Endothelial cell (in vitro differentiated cells): ENCODE measurements at regions not wholly inside any gene's neighbourhood (a gene's known extent, or its start where the extent isn't known, plus 50 kb on each side); places are given as distances from the start of the nearest gene placed in this dataset.

Experiments
- DNase-seq: peaks from one replicate; pipeline ENCODE4 v3.0.0; 2021; ENCODE audit warnings: low spot score
- H3K27ac Mint-ChIP-seq: one replicate; pipeline ENCODE4 v1.8.0; 2021; ENCODE audit warnings: mixed read lengths, inconsistent platforms; ENCODE audit not compliant: unreplicated experiment
- H3K27me3 Mint-ChIP-seq: one replicate; pipeline ENCODE4 v1.8.0; 2021; ENCODE audit warnings: mild to moderate bottlenecking, moderate library complexity, mixed read lengths, inconsistent platforms; ENCODE audit not compliant: unreplicated experiment
- H3K36me3 Mint-ChIP-seq: one replicate; pipeline ENCODE4 v1.8.0; 2021; ENCODE audit warnings: mild to moderate bottlenecking, low read depth, mixed read lengths, inconsistent platforms; ENCODE audit not compliant: unreplicated experiment
- H3K4me1 Mint-ChIP-seq: one replicate; pipeline ENCODE4 v1.8.0; 2021; ENCODE audit warnings: mild to moderate bottlenecking, mixed read lengths, inconsistent platforms; ENCODE audit not compliant: unreplicated experiment
- H3K4me3 Mint-ChIP-seq: one replicate; pipeline ENCODE4 v1.8.0; 2021; ENCODE audit warnings: mild to moderate bottlenecking, mixed read lengths, inconsistent platforms; ENCODE audit not compliant: unreplicated experiment
- H3K9me3 Mint-ChIP-seq: one replicate; pipeline ENCODE4 v1.8.0; 2021; ENCODE audit warnings: mixed read lengths, inconsistent platforms; ENCODE audit not compliant: unreplicated experiment
- CTCF ChIP-seq: fragments of 200-600 bp; sonication (generic); IDR thresholded peaks from one replicate; pipeline ENCODE4 v1.5.0; 2021; ENCODE audit warnings: antibody characterized with exemption; ENCODE audit not compliant: unreplicated experiment

- Mint-ChIP-seq H3K27ac (no peak overlapping the region), H3K4me3 (no peak overlapping the region), H3K27me3 (peaks cover 3% of the 10 kb centered on the region), H3K9me3 (no peaks in the 10 kb centered on the region), H3K36me3 (no peaks in the 10 kb centered on the region), H3K4me1 (no peaks in the 10 kb centered on the region)
- no peak for TF ChIP-seq CTCF
- no peak for DNase-seq
Measured at GRCh38 chr1:113185463-113186104, 112.6 kb downstream of the LRIG2 start.

- no peak for DNase-seq
- peaks cover 4% of the 10 kb centered on the region for H3K4me1 Mint-ChIP-seq
- H3K27me3 Mint-ChIP-seq, result peaks cover 4% of the 10 kb centered on the region
- no peak overlapping the region for H3K27ac Mint-ChIP-seq
- TF ChIP-seq CTCF, result no peak
- H3K9me3 Mint-ChIP-seq, result no peaks in the 10 kb centered on the region
- H3K4me3 Mint-ChIP-seq, result no peak overlapping the region
- H3K36me3 Mint-ChIP-seq, result peaks cover 8% of the 10 kb centered on the region
Measured at GRCh38 chr1:113190078-113190477, 117.1 kb downstream of the LRIG2 start.

GRCh38 chr1:113190930-113191329, 117.9 kb downstream of the LRIG2 start:
- no peak for DNase-seq
- Mint-ChIP-seq H3K27ac (peak overlapping the region; percentile 9), H3K27me3 (peaks cover 4% of the 10 kb centered on the region), H3K4me3 (no peak overlapping the region), H3K9me3 (no peaks in the 10 kb centered on the region), H3K36me3 (peaks cover 8% of the 10 kb centered on the region), H3K4me1 (peaks cover 4% of the 10 kb centered on the region)
- TF ChIP-seq CTCF, result no peak

- peaks cover 4% of the 10 kb centered on the region for H3K4me1 Mint-ChIP-seq
- peaks cover 8% of the 10 kb centered on the region for H3K36me3 Mint-ChIP-seq
- no peak overlapping the region for H3K27ac Mint-ChIP-seq
- no peak for TF ChIP-seq CTCF
- H3K9me3 Mint-ChIP-seq, result no peaks in the 10 kb centered on the region
- no peak for DNase-seq
- peaks cover 4% of the 10 kb centered on the region for H3K27me3 Mint-ChIP-seq
- peak overlapping the region; percentile 33 for H3K4me3 Mint-ChIP-seq
Measured at GRCh38 chr1:113191579-113192076, 118.6 kb downstream of the LRIG2 start.

- H3K36me3 Mint-ChIP-seq, result peaks cover 8% of the 10 kb centered on the region
Measured at GRCh38 chr1:113192242-113192641, 119.2 kb downstream of the LRIG2 start.

More at GRCh38 chr1:113192242-113192641, 119.2 kb downstream of the LRIG2 start:
- H3K4me3 Mint-ChIP-seq, result no peak overlapping the region
- H3K4me1 Mint-ChIP-seq, result peaks cover 4% of the 10 kb centered on the region
- no peak for DNase-seq
- no peaks in the 10 kb centered on the region for H3K9me3 Mint-ChIP-seq
- H3K27ac Mint-ChIP-seq, result no peak overlapping the region
- H3K27me3 Mint-ChIP-seq, result peaks cover 4% of the 10 kb centered on the region
- no peak for TF ChIP-seq CTCF
